ENCODE measurements at regions not wholly inside any gene's neighbourhood (a gene's known extent, or its start where the extent isn't known, plus 50 kb on each side); places are given as distances from the start of the nearest gene placed in this dataset.

GRCh38 chr2:103025056-103025455, 263.2 kb downstream of the TMEM182 start:
- no peak for DNase-seq (ENCODE audit: low read depth)

GRCh38 chr2:103028181-103028580, 266.4 kb downstream of the TMEM182 start:
- no peak for DNase-seq (ENCODE audit: low read depth)
